C4-2B (cell line): ENCODE measurements at regions not wholly inside any gene's neighbourhood (a gene's known extent, or its start where the extent isn't known, plus 50 kb on each side); places are given as distances from the start of the nearest gene placed in this dataset.
"Not testable (repeated sequence)": the region's sequence is repeated elsewhere in the genome, so short reads cannot be mapped to it uniquely, and the experiment has no call there.

Experiments used
- ZFX ChIP-seq: fragments of 450-650 bp; IDR thresholded peaks from 2 replicates; pipeline ENCODE4 v1.6.1; 2017
- TF ChIP-seq, protein P1 (sequence below): fragments of 450-650 bp; conservative IDR thresholded peaks from 2 replicates; pipeline ENCODE4 v1.5.1; 2017; ENCODE audit warnings: mild to moderate bottlenecking

- TF ChIP-seq, protein P1, sequence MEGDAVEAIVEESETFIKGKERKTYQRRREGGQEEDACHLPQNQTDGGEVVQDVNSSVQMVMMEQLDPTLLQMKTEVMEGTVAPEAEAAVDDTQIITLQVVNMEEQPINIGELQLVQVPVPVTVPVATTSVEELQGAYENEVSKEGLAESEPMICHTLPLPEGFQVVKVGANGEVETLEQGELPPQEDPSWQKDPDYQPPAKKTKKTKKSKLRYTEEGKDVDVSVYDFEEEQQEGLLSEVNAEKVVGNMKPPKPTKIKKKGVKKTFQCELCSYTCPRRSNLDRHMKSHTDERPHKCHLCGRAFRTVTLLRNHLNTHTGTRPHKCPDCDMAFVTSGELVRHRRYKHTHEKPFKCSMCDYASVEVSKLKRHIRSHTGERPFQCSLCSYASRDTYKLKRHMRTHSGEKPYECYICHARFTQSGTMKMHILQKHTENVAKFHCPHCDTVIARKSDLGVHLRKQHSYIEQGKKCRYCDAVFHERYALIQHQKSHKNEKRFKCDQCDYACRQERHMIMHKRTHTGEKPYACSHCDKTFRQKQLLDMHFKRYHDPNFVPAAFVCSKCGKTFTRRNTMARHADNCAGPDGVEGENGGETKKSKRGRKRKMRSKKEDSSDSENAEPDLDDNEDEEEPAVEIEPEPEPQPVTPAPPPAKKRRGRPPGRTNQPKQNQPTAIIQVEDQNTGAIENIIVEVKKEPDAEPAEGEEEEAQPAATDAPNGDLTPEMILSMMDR, result not testable (repeated sequence)
- not testable (repeated sequence) for TF ChIP-seq ZFX
Measured at GRCh38 chr1:149842458-149843064, 56.8 kb upstream of the BOLA1 start.
